OCI-LY7 (cell line): ENCODE measurements at regions not wholly inside any gene's neighbourhood (a gene's known extent, or its start where the extent isn't known, plus 50 kb on each side); places are given as distances from the start of the nearest gene placed in this dataset.

Experiments used
- BruUV-seq: library from RNA; stranded (reverse); fragments of 400-500 nt; replicated peaks from 2 replicates; lab custom pipeline; 2021; lab: Mats Ljungman, UMichigan
- CTCF ChIA-PET: fragments of 300-600 bp; sonication (Branson Sonifier 250); formaldehyde crosslinking; loops from one replicate; lab custom pipeline; 2022; ENCODE audit warnings: antibody characterized with exemption; ENCODE audit not compliant: unreplicated experiment; lab: Charles Lee
- POLR2A ChIA-PET: fragments of 300-600 bp; sonication (Branson Sonifier 250); formaldehyde crosslinking; loops from one replicate; lab custom pipeline; 2022; ENCODE audit warnings: antibody characterized with exemption; lab: Charles Lee
- DNase-seq: peaks from one replicate; pipeline ENCODE4 v3.0.0-alpha.2; 2015; ENCODE audit warnings: low spot score
- H2AFZ ChIP-seq: fragments of 200-600 bp; sonication (generic), shearing (Covaris generic); 2 replicates; pipeline ENCODE4 v1.6.1; 2014; ENCODE audit warnings: mild to moderate bottlenecking, antibody characterized with exemption, low read length, moderate library complexity
- H3K27ac ChIP-seq: fragments of 200-600 bp; sonication (generic); 2 replicates; pipeline ENCODE4 v1.5.1; 2014; ENCODE audit warnings: mixed run types, low read depth, mild to moderate bottlenecking, moderate library complexity, low read length, inconsistent platforms; ENCODE audit not compliant: poor library complexity, severe bottlenecking
- H3K36me3 ChIP-seq: fragments of 200-600 bp; sonication (generic); 2 replicates; pipeline ENCODE4 v1.6.1; 2014; ENCODE audit warnings: mild to moderate bottlenecking, antibody characterized with exemption, low read length, moderate library complexity, mixed read lengths; ENCODE audit not compliant: insufficient read depth
- H3K4me1 ChIP-seq: fragments of 200-600 bp; sonication (generic); 2 replicates; pipeline ENCODE4 v1.5.1; 2014; ENCODE audit warnings: mild to moderate bottlenecking, low read length; ENCODE audit not compliant: insufficient read depth, poor library complexity, severe bottlenecking
- H3K4me2 ChIP-seq: fragments of 200-600 bp; sonication (generic); 2 replicates; pipeline ENCODE4 v1.6.1; 2014; ENCODE audit warnings: mild to moderate bottlenecking, low read length
- H3K4me3 ChIP-seq: fragments of 200-600 bp; sonication (generic); 2 replicates; pipeline ENCODE4 v1.5.1; 2014; ENCODE audit warnings: mild to moderate bottlenecking, low read depth, low read length; ENCODE audit not compliant: poor library complexity, severe bottlenecking
- H3K79me2 ChIP-seq: fragments of 200-600 bp; sonication (generic); 2 replicates; pipeline ENCODE4 v1.6.1; 2016; ENCODE audit warnings: low read depth, mild to moderate bottlenecking, low read length, moderate library complexity, mixed read lengths; ENCODE audit not compliant: insufficient read depth
- H3K9me2 ChIP-seq: fragments of 200-600 bp; sonication (generic); 2 replicates; pipeline ENCODE4 v1.6.1; 2016; ENCODE audit warnings: mild to moderate bottlenecking, low read length, mixed read lengths; ENCODE audit not compliant: insufficient read depth
- H3K9me3 ChIP-seq: fragments of 200-600 bp; sonication (generic); 2 replicates; pipeline ENCODE4 v1.6.1; 2014; ENCODE audit warnings: mild to moderate bottlenecking, mixed run types, low read length, mixed read lengths
- H4K20me1 ChIP-seq: fragments of 200-600 bp; sonication (generic); 2 replicates; pipeline ENCODE4 v1.6.1; 2014; ENCODE audit warnings: mild to moderate bottlenecking, antibody characterized with exemption, low read length, moderate library complexity, mixed read lengths; ENCODE audit not compliant: insufficient read depth
- EZH2phosphoT487 ChIP-seq: fragments of 200-600 bp; sonication (generic); IDR thresholded peaks from 2 replicates; pipeline ENCODE4 v1.6.1; 2018; ENCODE audit warnings: low read depth, borderline replicate concordance, mild to moderate bottlenecking, mixed run types, antibody characterized with exemption, low read length, moderate library complexity, mixed read lengths
- intact Hi-C: fragments of 100-400 bp; cut with micrococcal nuclease; formaldehyde crosslinking; loops from one replicate; pipeline ENCODE4 v1.10.0; 2022; ENCODE audit not compliant: unreplicated experiment
- TF ChIP-seq, protein P1 (sequence below): fragments of 200-600 bp; sonication (generic); conservative IDR thresholded peaks from 2 replicates; pipeline ENCODE4 v1.5.1; 2014; ENCODE audit warnings: mild to moderate bottlenecking, antibody characterized with exemption, low read length, moderate library complexity, mixed read lengths

DNA sequence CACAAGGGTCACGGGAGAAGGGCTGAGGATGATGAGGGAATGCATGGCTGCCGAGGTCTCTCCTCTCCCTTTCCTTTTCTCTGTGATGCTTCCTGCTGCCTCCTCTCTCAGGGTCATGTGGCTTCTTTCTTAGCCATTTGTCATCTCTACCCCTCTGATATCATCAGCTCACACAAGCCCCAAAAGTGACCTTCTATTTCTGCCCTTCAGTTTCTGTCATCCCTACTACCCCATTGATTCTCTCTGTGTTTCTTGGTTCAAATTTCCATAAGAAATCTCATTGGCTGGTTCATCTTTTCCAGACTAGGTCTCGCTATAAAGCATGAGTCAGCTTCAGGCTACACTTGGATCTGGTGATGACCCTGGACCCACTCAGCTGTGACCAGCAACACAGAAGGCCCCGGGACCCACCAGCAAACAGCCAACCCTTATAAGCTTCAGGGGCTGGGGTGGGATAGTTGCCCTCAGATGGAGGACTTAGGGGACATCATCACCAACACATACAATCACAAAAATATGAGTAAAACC is 284.3 kb downstream of the SKAP2 start:
- Histone ChIP-seq H3K27ac (no peak overlapping the region), H2AFZ (no peak overlapping the region), H4K20me1 (no peaks in the 10 kb centered on the region), H3K4me3 (no peak overlapping the region), H3K79me2 (no peaks in the 10 kb centered on the region), H3K9me2 (no peaks in the 10 kb centered on the region), H3K36me3 (no peaks in the 10 kb centered on the region), H3K4me2 (no peak overlapping the region), H3K4me1 (no peaks in the 10 kb centered on the region), H3K9me3 (no peaks in the 10 kb centered on the region)
- intact Hi-C loops = no loop called here
- DNase-seq = no peak
- TF ChIP-seq, protein P1, sequence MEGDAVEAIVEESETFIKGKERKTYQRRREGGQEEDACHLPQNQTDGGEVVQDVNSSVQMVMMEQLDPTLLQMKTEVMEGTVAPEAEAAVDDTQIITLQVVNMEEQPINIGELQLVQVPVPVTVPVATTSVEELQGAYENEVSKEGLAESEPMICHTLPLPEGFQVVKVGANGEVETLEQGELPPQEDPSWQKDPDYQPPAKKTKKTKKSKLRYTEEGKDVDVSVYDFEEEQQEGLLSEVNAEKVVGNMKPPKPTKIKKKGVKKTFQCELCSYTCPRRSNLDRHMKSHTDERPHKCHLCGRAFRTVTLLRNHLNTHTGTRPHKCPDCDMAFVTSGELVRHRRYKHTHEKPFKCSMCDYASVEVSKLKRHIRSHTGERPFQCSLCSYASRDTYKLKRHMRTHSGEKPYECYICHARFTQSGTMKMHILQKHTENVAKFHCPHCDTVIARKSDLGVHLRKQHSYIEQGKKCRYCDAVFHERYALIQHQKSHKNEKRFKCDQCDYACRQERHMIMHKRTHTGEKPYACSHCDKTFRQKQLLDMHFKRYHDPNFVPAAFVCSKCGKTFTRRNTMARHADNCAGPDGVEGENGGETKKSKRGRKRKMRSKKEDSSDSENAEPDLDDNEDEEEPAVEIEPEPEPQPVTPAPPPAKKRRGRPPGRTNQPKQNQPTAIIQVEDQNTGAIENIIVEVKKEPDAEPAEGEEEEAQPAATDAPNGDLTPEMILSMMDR = no peak
- TF ChIP-seq EZH2phosphoT487 = no peak
- CTCF ChIA-PET = interaction anchor here (1.0 kb wide), 1 partner anchor 44 kb away, joined by 3 read pairs; no protein-coding TSS in a partner anchor
- BruUV-seq = no TSS peak
- POLR2A ChIA-PET = no interaction called here

DNA sequence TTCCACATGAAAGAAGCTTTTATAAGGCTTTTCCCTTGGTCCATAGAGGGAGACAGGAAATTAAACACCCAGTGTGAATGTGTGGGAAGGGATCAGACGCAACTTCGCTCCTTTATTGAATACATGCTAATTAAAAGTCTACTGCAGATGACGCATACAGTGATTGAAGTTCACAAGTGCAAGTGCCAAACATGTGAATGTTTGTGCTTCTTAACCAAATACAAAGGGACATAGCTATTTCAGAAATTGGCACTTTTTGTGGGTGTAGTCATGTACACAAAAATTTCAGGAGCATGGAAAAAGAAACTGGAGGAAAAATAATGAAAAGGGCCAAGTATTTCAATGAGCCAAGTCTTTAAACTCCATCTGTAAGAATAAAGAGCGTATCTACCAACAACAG is 283.7 kb downstream of the SKAP2 start:
- Histone ChIP-seq H3K4me3 (no peak overlapping the region), H3K9me3 (no peaks in the 10 kb centered on the region), H4K20me1 (no peaks in the 10 kb centered on the region), H3K27ac (no peak overlapping the region), H3K79me2 (no peaks in the 10 kb centered on the region), H3K9me2 (no peaks in the 10 kb centered on the region), H3K36me3 (no peaks in the 10 kb centered on the region), H3K4me1 (no peaks in the 10 kb centered on the region), H3K4me2 (no peak overlapping the region), H2AFZ (no peak overlapping the region)
- TF ChIP-seq, protein P1 = no peak
- no TSS peak for BruUV-seq
- intact Hi-C loops = no loop called here
- POLR2A ChIA-PET = no interaction called here
- DNase-seq = no peak
- CTCF ChIA-PET = no interaction called here

DNA sequence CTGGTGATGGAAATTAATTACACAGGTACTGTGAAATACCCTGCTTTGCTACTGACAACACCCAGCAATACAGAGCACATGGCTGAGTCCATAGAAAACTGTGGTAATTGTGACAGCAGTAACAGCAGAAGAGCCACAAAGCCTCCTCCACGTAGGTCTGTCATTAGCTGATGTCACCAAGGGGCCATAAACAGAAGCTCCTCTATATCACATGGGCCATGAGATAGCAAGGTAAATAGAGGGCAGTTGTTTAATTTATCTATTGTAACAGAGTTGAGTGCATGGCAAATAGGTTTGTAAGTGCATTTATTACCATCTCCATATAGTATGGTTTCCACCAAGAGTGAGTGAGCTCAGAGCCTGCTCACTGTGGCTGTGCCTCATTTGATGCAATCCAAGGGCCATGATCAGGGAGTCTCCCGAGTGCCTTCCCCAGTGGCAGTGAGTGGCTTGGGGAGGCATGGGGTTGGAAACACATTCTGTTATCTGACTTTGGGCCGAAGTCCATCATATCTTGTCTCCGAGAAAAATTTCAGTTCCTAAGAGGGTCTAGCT is 281.2 kb downstream of the SKAP2 start:
- Histone ChIP-seq H3K9me3 (no peaks in the 10 kb centered on the region), H3K4me3 (no peak overlapping the region), H3K4me1 (peaks cover 11% of the 10 kb centered on the region), H3K79me2 (no peaks in the 10 kb centered on the region), H3K9me2 (no peaks in the 10 kb centered on the region), H2AFZ (no peak overlapping the region), H3K4me2 (no peak overlapping the region), H4K20me1 (no peaks in the 10 kb centered on the region), H3K27ac (no peak overlapping the region), H3K36me3 (no peaks in the 10 kb centered on the region)
- no peak for DNase-seq
- no TSS peak for BruUV-seq
- ChIA-PET CTCF (no interaction called here), POLR2A (interaction anchor here (0.6 to 1.4 kb wide), 3 partner anchors 9 to 75 kb away, joined by 3 to 5 read pairs (median 3); no protein-coding TSS in a partner anchor)
- intact Hi-C loops = no loop called here
- TF ChIP-seq, protein P1 = no peak
- TF ChIP-seq EZH2phosphoT487 = no peak
